ENCODE measurements at regions not wholly inside any gene's neighbourhood (a gene's known extent, or its start where the extent isn't known, plus 50 kb on each side); places are given as distances from the start of the nearest gene placed in this dataset.
"Not testable (repeated sequence)": the region's sequence is repeated elsewhere in the genome, so short reads cannot be mapped to it uniquely, and the experiment has no call there.

- DNase-seq (ENCODE audit: low spot score): no peak
Measured at GRCh38 chr13:109331898-109332297, 454.5 kb downstream of the IRS2 start.

GRCh38 chr13:109331011-109331433, 455.4 kb downstream of the IRS2 start:
- DNase-seq (ENCODE audit: low spot score) (no peak), FAIRE-seq (no peak)

More at GRCh38 chr13:109331898-109332297, 454.5 kb downstream of the IRS2 start:
- no peak for FAIRE-seq

GRCh38 chr13:109330123-109330522, 456.3 kb downstream of the IRS2 start:
- no peak for DNase-seq (ENCODE audit: low spot score)
- FAIRE-seq: no peak

- no peak for FAIRE-seq
- DNase-seq (ENCODE audit: low spot score): no peak
Measured at GRCh38 chr13:109329175-109329574, 457.2 kb downstream of the IRS2 start.

- DNase-seq (ENCODE audit: low spot score) (no peak), FAIRE-seq (no peak)
Measured at GRCh38 chr13:109326601-109327000, 459.8 kb downstream of the IRS2 start.

GRCh38 chr13:109323338-109323737, 463.0 kb downstream of the IRS2 start:
- FAIRE-seq (no peak), DNase-seq (ENCODE audit: low spot score) (no peak)

- no peak for FAIRE-seq
- DNase-seq (ENCODE audit: low spot score): no peak
Measured at GRCh38 chr13:109318945-109319590, 467.3 kb downstream of the IRS2 start.

GRCh38 chr13:109315481-109315880, 470.9 kb downstream of the IRS2 start:
- DNase-seq (ENCODE audit: low spot score) (no peak), FAIRE-seq (no peak)

- FAIRE-seq: no peak
- no peak for DNase-seq (ENCODE audit: low spot score)
Measured at GRCh38 chr13:109314101-109314500, 472.3 kb downstream of the IRS2 start.

- no peak for FAIRE-seq
- DNase-seq (ENCODE audit: low spot score): no peak
Measured at GRCh38 chr13:109312399-109312798, 474.0 kb downstream of the IRS2 start.

GRCh38 chr13:109311431-109311976, 474.9 kb downstream of the IRS2 start:
- not testable (repeated sequence) for DNase-seq (ENCODE audit: low spot score); FAIRE-seq

- DNase-seq (ENCODE audit: low spot score): no peak
Measured at GRCh38 chr13:109309625-109310363, 476.6 kb downstream of the IRS2 start.

GRCh38 chr13:109307027-109307426, 479.4 kb downstream of the IRS2 start:
- FAIRE-seq (no peak), DNase-seq (ENCODE audit: low spot score) (no peak)

More at GRCh38 chr13:109309625-109310363, 476.6 kb downstream of the IRS2 start:
- FAIRE-seq: no peak

- FAIRE-seq (no peak), DNase-seq (ENCODE audit: low spot score) (no peak)
Measured at GRCh38 chr13:109301726-109302125, 484.7 kb downstream of the IRS2 start.

GRCh38 chr13:109301276-109301675, 485.1 kb downstream of the IRS2 start:
- no peak for DNase-seq (ENCODE audit: low spot score)
- FAIRE-seq: no peak

GRCh38 chr13:109297628-109298027, 488.8 kb downstream of the IRS2 start:
- FAIRE-seq: no peak

GRCh38 chr13:109293166-109293565, 493.2 kb downstream of the IRS2 start:
- DNase-seq (ENCODE audit: low spot score) (no peak), FAIRE-seq (no peak)

More at GRCh38 chr13:109297628-109298027, 488.8 kb downstream of the IRS2 start:
- DNase-seq (ENCODE audit: low spot score): no peak

GRCh38 chr13:109288151-109288709, 498.2 kb downstream of the IRS2 start:
- FAIRE-seq: no peak
- DNase-seq (ENCODE audit: low spot score): no peak

- FAIRE-seq: no peak
Measured at GRCh38 chr13:109287553-109287952, 498.8 kb downstream of the IRS2 start.

GRCh38 chr13:109285586-109285985, 500.8 kb downstream of the IRS2 start:
- no peak for DNase-seq (ENCODE audit: low spot score)
- no peak for FAIRE-seq

More at GRCh38 chr13:109287553-109287952, 498.8 kb downstream of the IRS2 start:
- DNase-seq (ENCODE audit: low spot score): no peak

GRCh38 chr13:109281903-109282635, 504.3 kb downstream of the IRS2 start:
- DNase-seq (ENCODE audit: low spot score) (no peak), FAIRE-seq (no peak)
